ENCODE measurements at regions not wholly inside any gene's neighbourhood (a gene's known extent, or its start where the extent isn't known, plus 50 kb on each side); places are given as distances from the start of the nearest gene placed in this dataset.
"Not testable (repeated sequence)": the region's sequence is repeated elsewhere in the genome, so short reads cannot be mapped to it uniquely, and the experiment has no call there.

- DNase-seq (ENCODE audit: low read depth) = no peak
These were observed 430.3 kb upstream of the MAOA start for GRCh38 chrX:43225626-43226328.

GRCh38 chrX:43238461-43238945 lies 417.6 kb upstream of the MAOA start:
- DNase-seq (ENCODE audit: low read depth) = no peak

GRCh38 chrX:43239356-43239755 lies 416.7 kb upstream of the MAOA start:
- no peak for DNase-seq (ENCODE audit: low read depth)

GRCh38 chrX:43255596-43255995 lies 400.5 kb upstream of the MAOA start:
- no peak for DNase-seq (ENCODE audit: low read depth)

- DNase-seq (ENCODE audit: low read depth) = no peak
These were observed 389.6 kb upstream of the MAOA start for GRCh38 chrX:43266487-43266886.

GRCh38 chrX:43267652-43268051 lies 388.4 kb upstream of the MAOA start:
- DNase-seq (ENCODE audit: low read depth) = no peak

GRCh38 chrX:43269201-43269600 lies 386.9 kb upstream of the MAOA start:
- DNase-seq (ENCODE audit: low read depth) = no peak

GRCh38 chrX:43277879-43278278 lies 378.2 kb upstream of the MAOA start:
- DNase-seq (ENCODE audit: low read depth) = no peak

GRCh38 chrX:43278440-43278839 lies 377.7 kb upstream of the MAOA start:
- no peak for DNase-seq (ENCODE audit: low read depth)

- DNase-seq (ENCODE audit: low read depth) = no peak
These were observed 376.7 kb upstream of the MAOA start for GRCh38 chrX:43279341-43279808.

GRCh38 chrX:43283187-43283586 lies 372.9 kb upstream of the MAOA start:
- DNase-seq (ENCODE audit: low read depth) = no peak

- not testable (repeated sequence) for DNase-seq (ENCODE audit: low read depth)
These were observed 344.5 kb upstream of the MAOA start for GRCh38 chrX:43311625-43312024.

GRCh38 chrX:43313035-43313434 lies 343.1 kb upstream of the MAOA start:
- no peak for DNase-seq (ENCODE audit: low read depth)

GRCh38 chrX:43314525-43314924 lies 341.6 kb upstream of the MAOA start:
- no peak for DNase-seq (ENCODE audit: low read depth)

- no peak for DNase-seq (ENCODE audit: low read depth)
These were observed 340.5 kb upstream of the MAOA start for GRCh38 chrX:43315622-43316021.

GRCh38 chrX:43316146-43316545 lies 340.0 kb upstream of the MAOA start:
- DNase-seq (ENCODE audit: low read depth) = no peak

- no peak for DNase-seq (ENCODE audit: low read depth)
These were observed 338.7 kb upstream of the MAOA start for GRCh38 chrX:43317378-43317777.

GRCh38 chrX:43328358-43328946 lies 327.6 kb upstream of the MAOA start:
- DNase-seq (ENCODE audit: low read depth) = no peak

GRCh38 chrX:43333543-43333942 lies 322.6 kb upstream of the MAOA start:
- DNase-seq (ENCODE audit: low read depth) = no peak

- DNase-seq (ENCODE audit: low read depth) = no peak
These were observed 310.9 kb upstream of the MAOA start for GRCh38 chrX:43345166-43345565.

- no peak for DNase-seq (ENCODE audit: low read depth)
These were observed 306.7 kb upstream of the MAOA start for GRCh38 chrX:43349363-43349762.

GRCh38 chrX:43350935-43351334 lies 305.2 kb upstream of the MAOA start:
- no peak for DNase-seq (ENCODE audit: low read depth)

GRCh38 chrX:43357741-43358140 lies 298.4 kb upstream of the MAOA start:
- DNase-seq (ENCODE audit: low read depth) = no peak

GRCh38 chrX:43373032-43373431 lies 283.1 kb upstream of the MAOA start:
- no peak for DNase-seq (ENCODE audit: low read depth)

Measured in stimulated activated CD8-positive, alpha-beta memory T cell treated with anti-CD3 and anti-CD28 coated beads, Interleukin-15, amount 100 ng/mL, for 1 hour (primary cell).